HG02852 (cell line): ENCODE measurements at regions not wholly inside any gene's neighbourhood (a gene's known extent, or its start where the extent isn't known, plus 50 kb on each side); places are given as distances from the start of the nearest gene placed in this dataset.

Experiments used
- ATAC-seq: cut with Tn5 transposase; IDR thresholded peaks from one replicate; pipeline ENCODE4 v1.9.1; 2021; ENCODE audit warnings: mild to moderate bottlenecking, moderate library complexity; ENCODE audit not compliant: unreplicated experiment

DNA sequence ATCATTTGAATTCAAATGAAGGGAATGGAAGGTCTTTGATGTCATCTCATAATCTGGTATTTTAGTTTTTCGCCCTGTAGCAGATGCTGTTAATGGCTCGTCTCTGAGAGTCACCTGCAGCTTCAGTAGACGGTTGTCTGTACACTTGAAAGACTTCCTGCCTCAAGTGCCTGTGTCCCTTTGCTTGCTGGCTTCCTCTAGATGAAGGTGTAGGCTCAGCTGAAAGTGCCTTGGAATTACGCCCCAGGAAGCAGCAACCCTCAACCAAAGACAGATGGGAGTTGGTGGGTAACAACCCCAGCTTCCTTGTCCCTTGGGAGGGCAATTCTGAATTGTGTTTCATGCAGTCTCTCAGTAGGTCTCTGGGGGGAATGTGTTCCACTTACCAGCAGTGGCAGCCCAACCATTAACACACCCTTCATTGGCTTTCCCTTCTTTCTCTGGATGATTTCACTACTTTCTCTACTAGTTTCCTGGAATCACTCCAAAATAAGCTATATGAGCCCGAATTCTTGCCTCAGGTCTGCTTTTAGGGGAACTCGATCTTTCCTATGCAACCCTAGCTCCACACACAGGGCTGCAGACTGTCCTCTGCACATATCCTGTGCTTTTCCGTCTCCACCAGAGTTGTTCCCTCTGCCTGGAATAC lies 395.6 kb downstream of the DMAC1 start:
- ATAC-seq: no peak

DNA sequence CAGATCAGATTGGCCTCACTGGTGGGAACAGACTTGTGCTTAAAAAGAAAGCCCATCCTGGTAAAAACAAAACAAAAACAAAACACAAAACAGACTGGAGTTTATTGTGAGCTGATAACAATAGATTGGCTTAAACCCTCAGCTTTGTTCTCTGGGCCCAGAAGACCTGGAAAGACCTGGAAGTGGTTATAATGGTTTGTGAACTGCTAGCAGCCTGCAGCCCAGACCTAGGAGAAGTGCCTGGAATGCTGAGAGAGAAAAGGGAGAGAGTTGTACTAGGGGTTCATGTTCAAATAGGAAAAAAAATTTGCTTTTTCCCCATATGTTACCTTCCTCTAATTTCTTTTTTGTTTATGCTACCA lies 396.6 kb downstream of the DMAC1 start:
- no peak for ATAC-seq

DNA sequence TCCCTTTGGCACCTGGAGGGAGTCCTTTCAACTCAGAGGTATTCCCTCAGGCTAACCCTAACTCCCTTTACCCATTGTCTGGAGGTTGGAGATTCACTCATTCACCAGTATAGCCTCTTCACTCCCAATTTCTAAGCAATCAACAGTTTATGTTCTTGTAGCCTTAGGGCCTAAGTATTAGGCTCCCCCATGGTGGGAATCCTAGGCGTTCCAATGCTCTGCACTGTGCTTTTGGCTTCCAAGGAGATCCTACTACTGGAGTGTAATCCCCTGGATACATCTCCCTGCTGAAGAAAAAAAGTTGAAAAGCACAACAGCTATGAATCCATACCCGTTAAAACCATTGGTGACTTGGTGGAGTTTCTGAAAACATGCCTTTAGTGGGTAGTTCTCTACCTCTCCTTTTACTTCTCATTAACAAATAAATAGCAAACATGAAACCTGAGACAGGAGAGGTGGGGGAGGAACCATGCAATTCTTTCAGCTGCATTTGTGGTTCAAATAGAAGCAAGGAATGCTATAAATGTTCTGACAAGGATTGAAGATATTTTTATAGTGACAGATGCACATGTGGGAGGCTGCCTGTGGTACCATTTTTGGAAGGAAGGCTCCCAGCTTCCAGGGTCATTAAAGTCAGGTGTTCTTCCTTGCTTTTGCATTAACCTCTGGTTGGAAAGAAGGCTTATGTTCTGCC lies 397.1 kb downstream of the DMAC1 start:
- ATAC-seq: no peak

DNA sequence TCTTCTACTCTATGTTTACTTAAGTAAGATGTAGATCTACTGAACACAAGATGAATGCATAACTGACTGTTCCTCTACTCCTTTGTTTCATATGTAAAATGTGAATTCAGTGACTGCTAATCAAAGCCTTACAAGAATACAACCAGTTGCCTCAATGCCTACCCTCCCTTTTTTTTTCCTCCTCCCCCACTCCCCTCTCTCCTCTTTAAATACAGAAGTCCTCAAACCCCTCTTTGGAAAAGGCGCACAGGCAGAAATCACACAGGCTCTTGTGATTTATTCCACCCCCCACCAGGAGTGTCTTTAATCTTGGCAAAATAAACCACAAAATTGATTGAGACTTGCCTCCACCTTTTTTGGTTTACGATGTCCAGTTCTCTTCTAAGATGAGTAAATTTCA lies 398.5 kb downstream of the DMAC1 start:
- ATAC-seq: no peak

DNA sequence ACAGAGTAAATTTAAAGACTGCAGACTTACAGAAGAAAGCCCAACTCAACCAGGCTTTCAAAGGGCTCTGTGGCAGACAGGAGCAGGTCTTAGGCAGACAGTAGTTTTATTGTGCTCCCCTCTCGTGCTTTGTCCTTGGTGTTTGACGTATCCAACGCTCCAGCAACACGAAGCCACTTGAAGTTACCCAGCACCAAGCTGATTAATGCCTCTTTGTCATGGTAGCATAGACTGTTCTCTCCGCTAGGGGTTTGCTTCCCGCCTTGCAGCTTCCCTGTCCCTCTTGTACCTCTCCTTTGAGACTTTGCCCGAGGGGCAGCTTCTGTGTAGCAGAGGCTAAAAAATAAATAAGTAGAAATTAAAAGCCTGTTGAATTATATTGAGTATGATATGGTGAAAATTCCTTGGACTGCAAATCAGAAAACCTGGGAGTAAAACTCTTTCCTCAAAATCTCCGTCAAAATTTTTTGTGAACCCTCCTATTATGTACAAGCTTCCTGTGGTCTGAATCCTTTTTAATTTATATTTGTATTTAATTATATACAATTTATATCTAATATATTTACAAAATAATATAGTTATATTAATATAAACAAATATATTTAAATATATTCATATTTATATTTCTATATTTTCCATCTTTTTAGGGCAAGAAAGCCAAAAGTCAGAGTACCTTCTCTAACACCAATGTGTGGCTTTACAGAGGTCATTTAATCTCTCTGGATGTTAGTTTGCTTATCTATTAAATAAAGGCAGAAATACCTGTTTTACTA lies 405.4 kb downstream of the DMAC1 start:
- no peak for ATAC-seq

DNA sequence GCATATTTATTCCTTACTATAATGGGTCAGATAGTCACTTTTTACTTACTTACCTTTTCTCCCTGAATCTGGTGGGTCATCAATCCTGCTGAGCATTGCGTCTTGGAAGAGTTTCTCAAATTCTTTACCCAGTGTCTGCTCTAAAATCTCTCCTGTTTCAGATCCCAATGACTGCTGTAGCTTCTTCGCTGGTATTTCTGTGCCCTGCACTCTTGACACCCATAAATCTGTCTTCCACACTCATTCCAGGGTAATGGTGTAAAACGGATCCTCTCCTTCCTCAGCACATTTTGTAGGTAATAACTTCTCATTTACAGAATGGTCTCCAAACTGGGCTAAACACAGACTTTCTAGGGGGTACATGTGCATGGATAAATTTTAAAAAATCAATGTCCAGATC lies 407.4 kb downstream of the DMAC1 start:
- no peak for ATAC-seq

DNA sequence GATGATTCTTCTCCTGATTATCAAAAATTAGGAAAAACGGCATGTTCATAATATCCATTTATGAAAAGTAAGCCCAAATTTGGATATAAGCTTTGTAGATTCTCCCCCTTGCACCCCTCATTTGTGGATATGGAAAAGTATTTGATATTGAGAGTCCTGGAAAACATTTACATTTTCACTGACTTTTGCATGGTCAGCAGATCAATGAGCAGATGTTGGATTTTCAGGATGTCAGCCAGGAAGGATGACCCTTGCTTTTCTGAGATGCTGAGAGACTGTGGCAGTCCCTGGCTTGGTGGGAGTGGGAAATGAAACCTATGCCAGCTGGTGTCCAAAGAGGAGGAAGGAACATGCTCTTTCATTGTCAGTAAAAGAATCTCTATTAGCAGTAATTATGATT lies 410.8 kb downstream of the DMAC1 start:
- no peak for ATAC-seq

DNA sequence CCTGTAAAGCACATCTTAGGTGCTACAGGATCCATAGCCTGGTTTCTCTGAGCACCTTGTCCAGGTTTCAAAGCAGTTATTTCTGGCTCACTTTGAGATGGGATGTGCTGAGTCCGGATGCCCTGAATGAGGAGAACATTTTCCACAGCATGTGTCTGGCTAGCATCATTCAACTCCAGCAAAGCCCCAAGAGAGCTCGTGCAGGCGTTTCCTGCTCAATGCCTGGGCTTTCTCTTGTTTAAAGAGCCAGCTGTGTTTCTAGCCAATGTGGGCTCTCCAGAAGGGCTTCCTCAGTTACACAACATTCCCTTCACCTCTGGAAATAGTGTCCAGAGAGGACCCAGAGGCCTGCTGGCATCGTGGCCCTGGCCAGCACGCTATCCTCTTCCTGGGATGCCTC lies 411.7 kb downstream of the DMAC1 start:
- ATAC-seq: no peak

DNA sequence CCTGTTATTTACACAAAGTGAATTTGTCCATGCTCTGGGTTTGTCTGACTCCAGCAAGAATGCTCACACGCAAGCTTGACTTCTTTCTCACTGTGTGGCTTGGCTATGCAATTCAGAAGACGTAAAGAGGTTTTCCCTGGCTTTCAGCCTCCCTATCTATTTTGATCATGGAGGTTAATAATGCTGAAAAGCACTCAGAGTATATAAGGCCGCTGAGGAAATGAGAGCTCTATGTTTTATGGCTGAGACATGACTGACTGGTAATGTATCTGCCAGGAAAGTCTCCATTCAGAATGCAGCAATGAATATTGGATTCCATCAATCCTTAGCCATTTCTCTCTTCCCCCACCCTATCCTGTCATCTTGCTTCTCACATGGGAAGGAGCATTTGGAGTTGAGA lies 417.3 kb downstream of the DMAC1 start:
- ATAC-seq: no peak

DNA sequence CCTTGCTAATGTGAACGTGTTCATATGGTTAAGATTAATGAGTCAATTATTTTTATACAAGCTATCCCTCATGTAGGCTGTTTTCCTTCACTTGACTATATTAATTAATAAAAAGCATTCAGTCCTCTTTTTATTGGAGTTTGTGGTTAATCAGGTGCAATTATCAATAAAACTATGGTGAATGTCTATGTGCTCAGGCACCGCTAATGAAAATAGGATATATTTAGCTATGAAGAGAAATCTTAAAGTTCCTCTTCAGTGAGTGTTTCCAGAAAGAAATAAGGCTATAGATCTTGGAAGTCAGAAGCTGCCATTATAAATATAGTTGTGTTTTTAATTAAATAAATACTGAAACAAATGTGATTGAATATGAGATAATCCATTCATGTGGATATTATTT lies 422.1 kb downstream of the DMAC1 start:
- no peak for ATAC-seq

DNA sequence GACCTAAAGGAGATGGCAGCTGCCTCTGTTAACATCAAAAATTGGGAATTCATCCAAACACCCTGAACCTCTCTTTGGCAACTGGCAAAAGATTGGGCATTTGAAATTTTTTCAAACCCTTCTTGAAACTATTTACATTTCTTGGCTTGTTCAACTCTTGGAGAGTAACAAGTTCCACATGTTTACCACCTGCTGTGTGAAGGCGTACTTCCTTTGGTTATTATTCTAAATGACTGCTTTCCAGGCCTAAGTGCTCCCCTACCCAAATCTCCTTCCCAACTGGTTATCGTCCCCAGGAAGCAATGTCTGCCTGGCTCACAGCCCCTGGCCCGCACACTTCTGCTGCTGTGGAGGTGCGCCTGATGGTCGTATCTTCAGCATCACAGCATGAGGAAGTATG lies 422.7 kb downstream of the DMAC1 start:
- ATAC-seq: no peak

DNA sequence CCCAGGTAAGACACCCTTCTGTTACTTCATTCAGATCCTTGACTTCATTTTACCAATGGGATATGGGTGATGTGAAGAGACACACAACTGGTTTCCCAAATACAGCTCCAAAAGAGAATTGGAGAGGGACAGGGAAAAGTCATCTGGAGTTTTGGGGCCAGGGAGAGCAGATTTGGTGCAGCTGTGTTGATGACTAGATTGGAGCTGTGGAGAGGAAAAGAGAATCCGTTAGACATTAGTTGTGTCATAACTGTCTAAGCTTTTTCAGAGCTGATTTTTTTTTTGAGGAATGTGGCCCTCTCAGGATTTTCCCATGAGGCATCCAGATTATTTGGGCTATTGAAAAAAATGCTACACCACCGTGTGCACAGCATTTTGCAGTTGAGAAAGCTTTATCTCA lies 423.4 kb downstream of the DMAC1 start:
- ATAC-seq: no peak

DNA sequence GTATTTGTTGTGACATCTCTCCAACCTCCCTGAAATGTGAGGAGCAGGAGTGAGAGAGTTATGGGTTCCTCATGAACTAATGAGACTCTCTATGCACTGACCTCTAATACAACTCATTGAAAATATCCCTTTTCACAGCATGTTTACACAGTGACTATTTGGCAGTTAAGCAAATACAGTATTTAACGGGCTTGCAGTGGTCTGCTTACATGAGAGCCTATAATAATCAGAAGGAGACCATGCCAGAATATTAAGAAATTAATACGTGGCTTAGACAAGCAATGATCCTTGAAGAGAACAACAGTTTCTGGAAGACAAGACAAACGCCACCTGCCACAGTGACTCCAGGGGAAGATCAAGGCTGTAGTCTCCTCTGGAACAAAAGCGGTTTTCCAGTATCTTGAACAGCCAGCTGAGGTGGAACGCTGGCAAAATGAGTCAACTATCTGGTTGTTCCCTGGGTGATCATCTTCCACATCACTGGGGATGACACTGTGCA lies 424.5 kb downstream of the DMAC1 start:
- ATAC-seq: no peak

DNA sequence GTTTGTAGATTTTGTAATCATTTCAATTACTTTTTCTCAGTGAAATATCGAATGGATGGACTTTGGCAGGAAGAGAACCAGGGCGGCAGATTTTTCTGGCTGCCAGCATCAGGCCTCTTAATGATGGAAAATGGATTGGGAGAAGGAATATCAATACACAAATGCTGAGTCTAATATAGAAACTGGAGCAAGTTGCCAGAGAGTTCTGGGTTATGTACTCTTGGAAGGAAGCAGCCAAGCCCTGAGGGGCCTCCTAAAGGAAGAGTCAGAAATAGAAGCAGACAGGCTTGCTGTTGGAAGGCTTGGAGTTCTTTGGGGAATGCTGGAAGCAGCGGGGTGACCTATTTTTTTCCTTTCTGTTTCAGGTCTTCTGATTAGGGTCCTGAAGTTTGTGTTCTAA lies 428.6 kb downstream of the DMAC1 start:
- no peak for ATAC-seq

DNA sequence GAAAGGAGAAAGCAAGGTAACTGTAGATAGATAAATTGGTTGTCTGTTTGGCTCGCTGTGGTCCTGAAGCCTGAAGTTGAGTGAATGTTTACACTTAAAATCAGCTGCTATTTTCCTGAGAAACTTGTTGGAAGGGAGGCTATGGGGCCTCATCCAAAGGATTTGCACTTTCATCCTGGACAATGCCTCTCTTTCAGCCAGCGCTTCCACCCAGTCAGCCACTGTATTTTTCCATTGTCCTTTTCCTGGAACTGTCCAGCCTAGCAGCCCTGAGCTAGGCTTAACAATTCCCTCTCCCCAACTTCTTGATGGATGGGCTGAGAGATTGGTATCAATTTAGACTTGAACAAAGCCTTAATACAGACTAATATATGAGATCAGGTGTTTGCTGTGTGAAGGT lies 429.2 kb downstream of the DMAC1 start:
- no peak for ATAC-seq

DNA sequence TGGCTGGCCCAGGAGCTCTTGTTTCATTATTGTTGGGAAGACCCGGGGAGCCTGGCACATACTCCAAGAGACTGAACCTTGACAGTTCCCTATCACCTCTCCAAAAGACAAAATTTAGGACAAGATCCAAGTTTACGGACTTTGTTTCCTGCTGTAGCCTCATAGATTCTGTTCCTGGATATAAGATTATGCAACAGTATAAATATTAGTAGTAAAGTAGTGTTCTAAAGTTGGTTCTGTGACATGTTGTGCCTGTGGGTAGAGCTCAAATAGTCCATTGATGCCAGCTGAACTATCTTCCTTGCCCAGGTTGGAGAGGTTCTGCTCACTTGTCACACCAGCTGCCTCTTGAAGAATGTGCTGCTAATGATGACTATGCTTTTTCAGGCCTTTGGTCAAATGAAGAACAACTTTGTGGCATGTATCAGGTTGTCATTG lies 430.2 kb downstream of the DMAC1 start:
- no peak for ATAC-seq

DNA sequence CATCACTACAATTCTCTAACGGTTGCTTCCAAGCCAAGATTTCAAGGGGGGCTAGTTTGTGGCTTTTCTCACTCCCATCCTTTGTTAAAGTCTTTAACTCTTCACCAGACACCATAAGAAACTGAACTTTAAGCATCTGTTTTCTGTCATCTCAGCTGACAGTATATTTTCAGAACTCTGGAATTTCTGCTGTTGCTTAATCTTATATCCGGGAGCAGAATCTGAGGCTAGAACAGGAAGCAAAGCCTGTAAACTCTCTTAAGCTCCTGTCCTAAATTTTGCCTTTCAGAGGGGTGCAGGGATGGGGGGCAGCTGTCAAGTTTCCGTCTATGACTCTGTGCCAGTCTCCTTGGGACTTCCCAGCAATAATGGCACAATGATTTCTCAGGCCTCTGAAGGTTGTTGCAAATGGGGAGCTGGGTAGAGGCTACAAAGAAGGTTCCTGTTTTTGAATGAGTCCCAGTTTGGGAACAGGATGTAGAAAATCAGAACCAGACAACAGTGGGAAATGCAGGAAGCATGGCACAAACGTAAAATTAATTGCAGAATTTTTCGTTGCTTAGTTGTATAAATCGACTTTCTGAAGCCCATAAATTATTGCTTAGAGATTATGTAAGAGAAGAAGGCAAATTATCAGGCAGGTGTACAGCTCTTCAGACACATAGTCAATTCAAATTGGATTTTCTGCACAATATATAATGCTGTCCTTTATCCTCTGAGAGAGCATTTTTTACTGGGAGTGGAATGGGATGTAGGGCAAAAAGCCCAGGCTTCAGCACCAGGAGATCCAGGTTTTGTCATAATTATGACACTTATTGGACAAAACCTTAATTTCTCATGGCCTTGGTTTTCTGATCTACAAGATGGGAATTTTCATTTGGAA lies 430.9 kb downstream of the DMAC1 start:
- no peak for ATAC-seq

DNA sequence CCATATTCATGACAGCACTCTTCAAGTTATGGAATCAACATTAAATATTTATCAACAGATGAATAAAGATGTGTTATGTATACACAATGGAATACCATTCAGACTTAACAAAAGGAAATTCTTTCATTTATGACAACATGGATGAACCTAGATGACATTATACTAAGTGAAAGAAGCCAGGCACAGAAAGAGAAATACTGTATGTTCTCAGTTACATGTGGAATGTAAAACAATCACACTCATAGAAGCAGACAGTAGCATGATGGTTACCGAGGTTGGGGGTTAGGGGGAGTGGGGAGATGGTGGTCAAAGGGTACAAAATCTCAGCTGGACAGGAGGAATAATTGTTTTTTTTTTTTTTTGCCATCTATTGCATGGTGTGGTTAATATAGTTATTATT lies 431.9 kb downstream of the DMAC1 start:
- ATAC-seq: no peak

DNA sequence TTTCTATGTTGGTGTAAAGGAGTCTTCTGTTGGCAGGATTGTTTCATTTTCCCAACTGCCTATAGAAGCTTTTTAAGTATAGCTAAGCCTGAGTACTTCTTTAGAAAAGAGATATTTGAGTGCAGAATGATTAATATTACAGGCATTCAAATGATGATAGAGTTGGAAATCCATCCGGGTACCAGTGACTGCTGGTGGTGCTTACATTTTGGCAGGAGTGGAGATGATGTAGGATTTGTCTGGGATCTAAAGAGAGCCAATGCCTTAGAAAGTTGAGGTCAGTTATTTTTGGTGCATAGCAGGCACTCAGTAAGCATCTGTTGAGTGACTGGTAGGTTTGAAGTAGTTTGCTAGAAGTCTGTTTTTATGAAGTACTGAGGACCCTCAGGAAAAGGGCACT lies 433.5 kb downstream of the DMAC1 start:
- ATAC-seq: no peak

DNA sequence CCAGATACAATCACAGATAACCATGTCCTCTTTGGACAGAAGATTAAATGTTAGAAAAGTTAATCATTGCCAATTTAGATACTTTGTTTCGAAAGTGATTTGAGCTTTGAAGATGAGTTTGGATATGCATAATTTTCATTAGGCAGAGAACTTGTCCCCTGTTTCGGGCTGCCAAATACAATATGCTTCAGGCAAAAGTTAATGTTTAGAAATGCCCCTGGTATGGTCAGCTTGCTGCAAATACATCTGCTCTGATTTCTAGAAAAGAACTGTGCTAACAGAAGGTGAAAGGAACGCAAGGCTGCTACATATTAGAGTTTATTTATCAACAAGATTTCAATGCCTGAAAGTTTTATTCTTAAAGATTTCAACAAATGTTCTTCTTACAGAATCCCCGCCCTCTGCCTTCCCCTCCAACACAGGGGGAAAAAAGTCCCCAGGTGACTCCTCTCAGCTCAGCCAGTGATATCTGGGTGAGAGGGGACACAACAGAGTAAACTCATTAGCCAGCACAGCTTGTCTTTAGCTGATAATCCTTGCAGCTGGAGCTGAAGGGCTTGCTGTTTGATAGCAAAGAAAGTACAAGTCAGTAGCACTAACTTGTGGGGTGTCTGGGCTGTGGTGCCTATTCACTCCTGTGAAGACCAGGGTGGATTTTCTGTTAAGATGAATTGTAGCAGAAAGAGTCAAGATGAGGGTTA lies 435.7 kb downstream of the DMAC1 start:
- no peak for ATAC-seq
